Osteoblast (primary cell): ENCODE measurements at regions not wholly inside any gene's neighbourhood (a gene's known extent, or its start where the extent isn't known, plus 50 kb on each side); places are given as distances from the start of the nearest gene placed in this dataset.

Experiments used
- DNase-seq: peaks from one replicate; pipeline ENCODE4 v3.0.0; 2011; ENCODE audit warnings: low spot score, mixed read lengths; ENCODE audit not compliant: insufficient read length; ENCODE audit errors: missing footprints
- H2AFZ ChIP-seq: 2 replicates; pipeline ENCODE4 v1.6.0; 2011; ENCODE audit warnings: mild to moderate bottlenecking, low read length
- H3K27ac ChIP-seq: 2 replicates; pipeline ENCODE4 v1.5.1; 2011; ENCODE audit warnings: mild to moderate bottlenecking, low read depth, low read length, moderate library complexity
- H3K27me3 ChIP-seq: 2 replicates; pipeline ENCODE4 v1.6.0; 2012; ENCODE audit warnings: mild to moderate bottlenecking, control low read depth, inconsistent platforms, low read length, moderate library complexity; ENCODE audit not compliant: insufficient read depth
- H3K36me3 ChIP-seq: 2 replicates; pipeline ENCODE4 v1.5.1; 2011; ENCODE audit warnings: mild to moderate bottlenecking, low read length, control low read depth, moderate library complexity; ENCODE audit not compliant: insufficient read depth
- H3K4me1 ChIP-seq: 2 replicates; pipeline ENCODE4 v1.5.1; 2011; ENCODE audit warnings: mild to moderate bottlenecking, low read length, control low read depth, moderate library complexity; ENCODE audit not compliant: insufficient read depth
- H3K4me2 ChIP-seq: 2 replicates; pipeline ENCODE4 v1.6.0; 2011; ENCODE audit warnings: mild to moderate bottlenecking, low read length; ENCODE audit not compliant: insufficient read depth
- H3K4me3 ChIP-seq: fragments of 200-600 bp; sonication (generic); 3 replicates; pipeline ENCODE4 v1.5.1; 2012; ENCODE audit warnings: mild to moderate bottlenecking, low read length, inconsistent platforms; ENCODE audit not compliant: insufficient read depth
- H3K79me2 ChIP-seq: 2 replicates; pipeline ENCODE4 v1.6.0; 2012; ENCODE audit warnings: mild to moderate bottlenecking, low read length, control low read depth, inconsistent platforms; ENCODE audit not compliant: insufficient read depth
- H3K9me3 ChIP-seq: 2 replicates; pipeline ENCODE4 v1.5.1; 2011; ENCODE audit warnings: low read depth, low read length, control low read depth
- H4K20me1 ChIP-seq: 2 replicates; pipeline ENCODE4 v1.6.0; 2012; ENCODE audit warnings: mild to moderate bottlenecking, low read length, control low read depth; ENCODE audit not compliant: insufficient read depth
- CTCF ChIP-seq: IDR thresholded peaks from 2 replicates; pipeline ENCODE4 v1.5.1; 2011; ENCODE audit warnings: mild to moderate bottlenecking, low read depth, low read length, moderate library complexity; ENCODE audit errors: extremely low read depth

GRCh38 chr10:111970111-111970510 is 213.5 kb downstream of the GPAM start:
- no peaks in the 10 kb centered on the region for H4K20me1 ChIP-seq
- no peak for TF ChIP-seq CTCF
- no peaks in the 10 kb centered on the region for H3K79me2 ChIP-seq
- H3K4me3 ChIP-seq = no peak overlapping the region
- no peaks in the 10 kb centered on the region for H3K27me3 ChIP-seq
- no peaks in the 10 kb centered on the region for H3K4me1 ChIP-seq
- H3K36me3 ChIP-seq = no peaks in the 10 kb centered on the region
- no peak overlapping the region for H3K27ac ChIP-seq
- no peak overlapping the region for H3K4me2 ChIP-seq
- H3K9me3 ChIP-seq = no peaks in the 10 kb centered on the region
- H2AFZ ChIP-seq = no peak overlapping the region
- DNase-seq = no peak

- Histone ChIP-seq H3K4me3 (no peak overlapping the region), H3K79me2 (no peaks in the 10 kb centered on the region), H3K4me1 (no peaks in the 10 kb centered on the region), H3K9me3 (no peaks in the 10 kb centered on the region), H3K27me3 (no peaks in the 10 kb centered on the region), H3K27ac (no peak overlapping the region), H4K20me1 (no peaks in the 10 kb centered on the region), H2AFZ (no peak overlapping the region), H3K36me3 (no peaks in the 10 kb centered on the region), H3K4me2 (no peak overlapping the region)
- no peak for DNase-seq
- no peak for TF ChIP-seq CTCF
Observed at GRCh38 chr10:111972109-111972508, 211.5 kb downstream of the GPAM start.

- Histone ChIP-seq H3K4me3 (no peak overlapping the region), H3K27me3 (no peaks in the 10 kb centered on the region), H2AFZ (no peak overlapping the region), H4K20me1 (no peaks in the 10 kb centered on the region), H3K36me3 (no peaks in the 10 kb centered on the region), H3K27ac (no peak overlapping the region), H3K4me2 (no peak overlapping the region), H3K4me1 (no peaks in the 10 kb centered on the region), H3K79me2 (no peaks in the 10 kb centered on the region), H3K9me3 (no peaks in the 10 kb centered on the region)
- no peak for TF ChIP-seq CTCF
- no peak for DNase-seq
Observed at GRCh38 chr10:111973306-111973705, 210.3 kb downstream of the GPAM start.

- H3K4me1 ChIP-seq = no peaks in the 10 kb centered on the region
- no peaks in the 10 kb centered on the region for H4K20me1 ChIP-seq
- no peaks in the 10 kb centered on the region for H3K79me2 ChIP-seq
- no peaks in the 10 kb centered on the region for H3K36me3 ChIP-seq
- no peak overlapping the region for H2AFZ ChIP-seq
- DNase-seq = no peak
- no peak for TF ChIP-seq CTCF
- no peaks in the 10 kb centered on the region for H3K27me3 ChIP-seq
- H3K9me3 ChIP-seq = no peaks in the 10 kb centered on the region
- H3K4me2 ChIP-seq = no peak overlapping the region
- H3K4me3 ChIP-seq = no peak overlapping the region
- H3K27ac ChIP-seq = no peak overlapping the region
Observed at GRCh38 chr10:111973826-111974225, 209.7 kb downstream of the GPAM start.
